ENCODE measurements at regions not wholly inside any gene's neighbourhood (a gene's known extent, or its start where the extent isn't known, plus 50 kb on each side); places are given as distances from the start of the nearest gene placed in this dataset.

GRCh38 chr9:13841746-13842462 lies 472.0 kb downstream of the NFIB start:
- TF ChIP-seq EZH2phosphoT487 (IDR thresholded peaks at IDR 0.05; ENCODE audit: low read depth): no peak
- no peak for TF ChIP-seq CTCF (IDR thresholded peaks at IDR 0.05; ENCODE audit: low read depth, low read length)

Measured in OCI-LY3 (cell line).